HepG2 (cell line): ENCODE measurements at regions not wholly inside any gene's neighbourhood (a gene's known extent, or its start where the extent isn't known, plus 50 kb on each side); places are given as distances from the start of the nearest gene placed in this dataset.
A peak's percentile ranks its signal among the peaks of the same experiment; 100 is the strongest.

ENCODE experiments used
- ESRRA ChIP-seq: sonication (generic); formaldehyde crosslinking; IDR thresholded peaks from 2 replicates; pipeline ENCODE4 v1.5.1; 2020; ENCODE audit warnings: mild to moderate bottlenecking, low read depth, missing genetic modification reagents
- GABPA ChIP-seq, 2 experiments: IDR thresholded peaks; 2 replicates each; pipeline ENCODE4 v1.6.1; 2011 to 2016; ENCODE audit warnings: low read depth in 2 of 2, low read length in 1 of 2, missing biosample characterization in 1 of 2, missing genetic modification characterization in 1 of 2
- GATAD2A ChIP-seq: IDR thresholded peaks from 2 replicates; pipeline ENCODE4 v1.6.1; 2016
- GPN1 ChIP-seq: sonication (generic); formaldehyde crosslinking; IDR thresholded peaks from 2 replicates; pipeline ENCODE4 v1.5.1; 2020; ENCODE audit warnings: missing genetic modification reagents, borderline replicate concordance
- MED1 ChIP-seq: sonication (generic); formaldehyde crosslinking; IDR thresholded peaks from 2 replicates; pipeline ENCODE4 v1.4.0; 2020; ENCODE audit warnings: missing genetic modification reagents
- MIER2 ChIP-seq: IDR thresholded peaks from 2 replicates; pipeline ENCODE4 v1.6.1; 2016; ENCODE audit warnings: missing biosample characterization, missing genetic modification reagents
- PAXIP1 ChIP-seq: sonication (generic); formaldehyde crosslinking; conservative IDR thresholded peaks from 2 replicates; pipeline ENCODE4 v1.4.0; 2020; ENCODE audit warnings: mild to moderate bottlenecking, missing genetic modification reagents, moderate library complexity
- ZNF124 ChIP-seq: sonication (generic); formaldehyde crosslinking; IDR thresholded peaks from 2 replicates; pipeline ENCODE4 v1.4.0; 2020; ENCODE audit warnings: missing genetic modification reagents
- ZNF264 ChIP-seq: sonication (generic); formaldehyde crosslinking; IDR thresholded peaks from 2 replicates; pipeline ENCODE4 v1.4.0; 2020; ENCODE audit warnings: missing genetic modification reagents
- ZNF687 ChIP-seq: sonication (generic); formaldehyde crosslinking; IDR thresholded peaks from 2 replicates; pipeline ENCODE4 v1.5.1; 2020; ENCODE audit warnings: mild to moderate bottlenecking, missing genetic modification reagents, moderate library complexity
- ZNF839 ChIP-seq: sonication (generic); formaldehyde crosslinking; IDR thresholded peaks from 2 replicates; pipeline ENCODE4 v1.4.0; 2020; ENCODE audit warnings: missing genetic modification reagents, mild to moderate bottlenecking, borderline replicate concordance
- TF ChIP-seq, protein P1 (sequence below): sonication (generic); IDR thresholded peaks from 2 replicates; pipeline ENCODE4 v1.6.1; 2016; ENCODE audit warnings: low read depth, borderline replicate concordance
- TF ChIP-seq, protein P2 (sequence below): sonication (generic); formaldehyde crosslinking; IDR thresholded peaks from 2 replicates; pipeline ENCODE4 v1.5.0; 2020; ENCODE audit warnings: mild to moderate bottlenecking, missing genetic modification reagents, moderate library complexity
- TF ChIP-seq, protein P3 (sequence below): sonication (generic); formaldehyde crosslinking; IDR thresholded peaks from 2 replicates; pipeline ENCODE4 v1.4.0; 2020; ENCODE audit warnings: missing genetic modification reagents, mild to moderate bottlenecking, borderline replicate concordance
- TF ChIP-seq, protein P4 (sequence below): sonication (generic); formaldehyde crosslinking; conservative IDR thresholded peaks from 2 replicates; pipeline ENCODE4 v1.4.0; 2020; ENCODE audit warnings: missing genetic modification reagents

DNA sequence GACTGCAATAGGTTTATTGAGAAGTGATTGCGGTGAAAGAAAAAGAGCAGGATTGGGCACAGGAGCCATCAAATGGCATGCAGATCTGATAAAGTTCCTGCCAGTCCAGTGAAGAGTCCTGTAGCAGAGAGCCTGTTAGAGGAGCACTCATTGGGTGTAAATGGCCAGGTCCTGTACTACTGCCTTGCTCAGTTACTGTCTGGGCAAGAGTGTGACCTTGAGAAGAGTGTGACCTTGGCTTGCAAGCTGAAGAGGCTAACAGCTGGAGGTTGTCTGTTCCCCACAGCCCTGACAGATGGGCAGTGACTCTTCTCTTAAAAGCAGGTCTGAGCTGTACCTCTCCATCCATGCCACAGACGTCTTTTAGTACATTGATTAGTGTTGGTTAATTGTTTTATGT lies 148.6 kb upstream of the SLC38A2 start (continued):
- TF ChIP-seq, protein P1, sequence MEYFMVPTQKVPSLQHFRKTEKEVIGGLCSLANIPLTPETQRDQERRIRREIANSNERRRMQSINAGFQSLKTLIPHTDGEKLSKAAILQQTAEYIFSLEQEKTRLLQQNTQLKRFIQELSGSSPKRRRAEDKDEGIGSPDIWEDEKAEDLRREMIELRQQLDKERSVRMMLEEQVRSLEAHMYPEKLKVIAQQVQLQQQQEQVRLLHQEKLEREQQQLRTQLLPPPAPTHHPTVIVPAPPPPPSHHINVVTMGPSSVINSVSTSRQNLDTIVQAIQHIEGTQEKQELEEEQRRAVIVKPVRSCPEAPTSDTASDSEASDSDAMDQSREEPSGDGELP = peak; percentile 36; the same call in 1 of the 2 replicates
- TF ChIP-seq ZNF687 (CRISPR knock-in tag) (no peak), MIER2 (CRISPR knock-in tag) (no peak), PAXIP1 (CRISPR knock-in tag) (no peak), ZNF264 (CRISPR knock-in tag) (no peak), MED1 (CRISPR knock-in tag) (peak; percentile 55), ZNF839 (CRISPR knock-in tag) (no peak), GPN1 (CRISPR knock-in tag) (no peak), GATAD2A (CRISPR knock-in tag) (peak; percentile 21; the same call in 1 of the 2 replicates), GABPA (IDR thresholded peaks at IDR 0.05; ENCODE audit: low read depth, low read length) (no peak), GABPA (CRISPR knock-in tag; IDR thresholded peaks at IDR 0.05; ENCODE audit: low read depth) (no peak), ESRRA (peak; percentile 85; the same call in 1 of the 2 replicates), ZNF124 (no peak)
- TF ChIP-seq, protein P2, sequence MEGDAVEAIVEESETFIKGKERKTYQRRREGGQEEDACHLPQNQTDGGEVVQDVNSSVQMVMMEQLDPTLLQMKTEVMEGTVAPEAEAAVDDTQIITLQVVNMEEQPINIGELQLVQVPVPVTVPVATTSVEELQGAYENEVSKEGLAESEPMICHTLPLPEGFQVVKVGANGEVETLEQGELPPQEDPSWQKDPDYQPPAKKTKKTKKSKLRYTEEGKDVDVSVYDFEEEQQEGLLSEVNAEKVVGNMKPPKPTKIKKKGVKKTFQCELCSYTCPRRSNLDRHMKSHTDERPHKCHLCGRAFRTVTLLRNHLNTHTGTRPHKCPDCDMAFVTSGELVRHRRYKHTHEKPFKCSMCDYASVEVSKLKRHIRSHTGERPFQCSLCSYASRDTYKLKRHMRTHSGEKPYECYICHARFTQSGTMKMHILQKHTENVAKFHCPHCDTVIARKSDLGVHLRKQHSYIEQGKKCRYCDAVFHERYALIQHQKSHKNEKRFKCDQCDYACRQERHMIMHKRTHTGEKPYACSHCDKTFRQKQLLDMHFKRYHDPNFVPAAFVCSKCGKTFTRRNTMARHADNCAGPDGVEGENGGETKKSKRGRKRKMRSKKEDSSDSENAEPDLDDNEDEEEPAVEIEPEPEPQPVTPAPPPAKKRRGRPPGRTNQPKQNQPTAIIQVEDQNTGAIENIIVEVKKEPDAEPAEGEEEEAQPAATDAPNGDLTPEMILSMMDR (CRISPR knock-in tag) = no peak
- TF ChIP-seq, protein P3, sequence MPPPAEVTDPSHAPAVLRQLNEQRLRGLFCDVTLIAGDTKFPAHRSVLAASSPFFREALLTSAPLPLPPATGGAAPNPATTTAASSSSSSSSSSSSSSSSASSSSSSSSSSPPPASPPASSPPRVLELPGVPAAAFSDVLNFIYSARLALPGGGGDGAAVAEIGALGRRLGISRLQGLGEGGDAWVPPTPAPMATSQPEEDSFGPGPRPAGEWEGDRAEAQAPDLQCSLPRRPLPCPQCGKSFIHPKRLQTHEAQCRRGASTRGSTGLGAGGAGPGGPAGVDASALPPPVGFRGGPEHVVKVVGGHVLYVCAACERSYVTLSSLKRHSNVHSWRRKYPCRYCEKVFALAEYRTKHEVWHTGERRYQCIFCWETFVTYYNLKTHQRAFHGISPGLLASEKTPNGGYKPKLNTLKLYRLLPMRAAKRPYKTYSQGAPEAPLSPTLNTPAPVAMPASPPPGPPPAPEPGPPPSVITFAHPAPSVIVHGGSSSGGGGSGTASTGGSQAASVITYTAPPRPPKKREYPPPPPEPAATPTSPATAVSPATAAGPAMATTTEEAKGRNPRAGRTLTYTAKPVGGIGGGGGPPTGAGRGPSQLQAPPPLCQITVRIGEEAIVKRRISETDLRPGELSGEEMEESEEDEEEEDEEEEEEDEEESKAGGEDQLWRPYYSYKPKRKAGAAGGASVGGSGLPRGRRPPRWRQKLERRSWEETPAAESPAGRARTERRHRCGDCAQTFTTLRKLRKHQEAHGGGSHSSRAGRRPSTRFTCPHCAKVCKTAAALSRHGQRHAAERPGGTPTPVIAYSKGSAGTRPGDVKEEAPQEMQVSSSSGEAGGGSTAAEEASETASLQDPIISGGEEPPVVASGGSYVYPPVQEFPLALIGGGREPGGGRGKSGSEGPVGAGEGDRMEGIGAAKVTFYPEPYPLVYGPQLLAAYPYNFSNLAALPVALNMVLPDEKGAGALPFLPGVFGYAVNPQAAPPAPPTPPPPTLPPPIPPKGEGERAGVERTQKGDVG (CRISPR knock-in tag) = no peak
- TF ChIP-seq, protein P4, sequence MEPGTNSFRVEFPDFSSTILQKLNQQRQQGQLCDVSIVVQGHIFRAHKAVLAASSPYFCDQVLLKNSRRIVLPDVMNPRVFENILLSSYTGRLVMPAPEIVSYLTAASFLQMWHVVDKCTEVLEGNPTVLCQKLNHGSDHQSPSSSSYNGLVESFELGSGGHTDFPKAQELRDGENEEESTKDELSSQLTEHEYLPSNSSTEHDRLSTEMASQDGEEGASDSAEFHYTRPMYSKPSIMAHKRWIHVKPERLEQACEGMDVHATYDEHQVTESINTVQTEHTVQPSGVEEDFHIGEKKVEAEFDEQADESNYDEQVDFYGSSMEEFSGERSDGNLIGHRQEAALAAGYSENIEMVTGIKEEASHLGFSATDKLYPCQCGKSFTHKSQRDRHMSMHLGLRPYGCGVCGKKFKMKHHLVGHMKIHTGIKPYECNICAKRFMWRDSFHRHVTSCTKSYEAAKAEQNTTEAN = no peak
